ENCODE measurements at regions not wholly inside any gene's neighbourhood (a gene's known extent, or its start where the extent isn't known, plus 50 kb on each side); places are given as distances from the start of the nearest gene placed in this dataset.

DNA sequence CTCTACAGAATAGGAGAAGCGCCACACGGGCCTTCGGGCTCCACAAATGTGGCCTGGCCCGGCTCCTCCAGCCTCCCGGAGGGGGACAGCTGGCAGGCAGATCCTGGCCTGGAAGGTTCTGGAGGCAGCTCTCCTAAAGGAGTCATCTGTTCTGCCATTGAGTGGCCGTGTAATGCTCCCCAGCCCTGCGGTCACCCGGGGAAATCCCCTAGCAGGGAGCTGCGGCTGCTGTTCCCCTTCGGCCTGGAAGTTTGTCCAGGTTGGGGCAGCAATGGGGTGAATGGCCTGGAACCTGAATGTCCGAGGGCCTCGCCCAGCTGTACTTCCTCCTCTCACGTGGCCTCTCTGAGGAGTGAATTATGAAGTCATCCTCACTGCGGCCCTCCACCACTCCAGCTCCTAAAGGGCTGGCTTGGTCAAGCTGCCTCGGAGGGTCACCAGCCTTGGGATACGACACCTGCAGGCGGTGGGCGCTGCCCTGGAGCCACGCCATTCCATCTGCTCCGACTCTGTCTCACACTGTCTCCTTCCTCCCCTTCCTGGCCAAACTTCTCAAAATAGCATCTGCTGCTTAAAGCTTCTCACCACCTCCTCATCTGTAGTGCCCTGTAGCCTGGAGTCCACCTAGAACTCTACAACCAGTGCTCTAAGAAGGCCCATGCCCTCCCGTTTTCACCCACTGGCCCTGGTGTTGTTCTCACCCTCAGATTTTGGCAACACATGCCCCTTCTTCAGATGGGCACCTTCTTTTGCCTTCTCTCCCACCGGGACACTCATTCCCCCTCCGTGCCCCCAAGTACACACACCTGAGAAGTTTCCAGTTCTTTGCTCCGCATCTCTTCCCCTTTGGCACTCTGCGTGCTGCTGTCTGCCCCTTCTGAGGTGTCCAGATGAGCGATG is 54.4 kb upstream of the TMPRSS2 start:
- no peaks in the 10 kb centered on the region for H3K79me2 ChIP-seq (ENCODE audit: control insufficient read depth, low read length)
- no peaks in the 10 kb centered on the region for H4K20me1 ChIP-seq (ENCODE audit: control insufficient read depth, insufficient read depth, low read depth, low read length)
- no peak overlapping the region for H3K27ac ChIP-seq (ENCODE audit: low read depth, low read length)
- H3K36me3 ChIP-seq (ENCODE audit: control insufficient read depth, low read length), result no peaks in the 10 kb centered on the region
- no peak overlapping the region for H3K4me3 ChIP-seq (ENCODE audit: low read length)
- no peak overlapping the region for H3K4me2 ChIP-seq (ENCODE audit: low read length)
- H3K27me3 ChIP-seq (ENCODE audit: control insufficient read depth, low read length), result peaks cover 22% of the 10 kb centered on the region
- H3K4me1 ChIP-seq (ENCODE audit: control insufficient read depth, low read length), result no peaks in the 10 kb centered on the region
- no peaks in the 10 kb centered on the region for H3K9me2 ChIP-seq (replicated peaks; ENCODE audit: control insufficient read depth, low read length)
- no peaks in the 10 kb centered on the region for H3F3A ChIP-seq (ENCODE audit: control insufficient read depth, insufficient read depth)
- TF ChIP-seq, protein P1, sequence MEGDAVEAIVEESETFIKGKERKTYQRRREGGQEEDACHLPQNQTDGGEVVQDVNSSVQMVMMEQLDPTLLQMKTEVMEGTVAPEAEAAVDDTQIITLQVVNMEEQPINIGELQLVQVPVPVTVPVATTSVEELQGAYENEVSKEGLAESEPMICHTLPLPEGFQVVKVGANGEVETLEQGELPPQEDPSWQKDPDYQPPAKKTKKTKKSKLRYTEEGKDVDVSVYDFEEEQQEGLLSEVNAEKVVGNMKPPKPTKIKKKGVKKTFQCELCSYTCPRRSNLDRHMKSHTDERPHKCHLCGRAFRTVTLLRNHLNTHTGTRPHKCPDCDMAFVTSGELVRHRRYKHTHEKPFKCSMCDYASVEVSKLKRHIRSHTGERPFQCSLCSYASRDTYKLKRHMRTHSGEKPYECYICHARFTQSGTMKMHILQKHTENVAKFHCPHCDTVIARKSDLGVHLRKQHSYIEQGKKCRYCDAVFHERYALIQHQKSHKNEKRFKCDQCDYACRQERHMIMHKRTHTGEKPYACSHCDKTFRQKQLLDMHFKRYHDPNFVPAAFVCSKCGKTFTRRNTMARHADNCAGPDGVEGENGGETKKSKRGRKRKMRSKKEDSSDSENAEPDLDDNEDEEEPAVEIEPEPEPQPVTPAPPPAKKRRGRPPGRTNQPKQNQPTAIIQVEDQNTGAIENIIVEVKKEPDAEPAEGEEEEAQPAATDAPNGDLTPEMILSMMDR (IDR thresholded peaks at IDR 0.05; ENCODE audit: low read depth, low read length, poor library complexity, severe bottlenecking), result no peak
- no peak for TF ChIP-seq EZH2phosphoT487 (IDR thresholded peaks at IDR 0.05; ENCODE audit: borderline replicate concordance, low read length)
- no peaks in the 10 kb centered on the region for H3K9me3 ChIP-seq (ENCODE audit: control insufficient read depth, insufficient read depth, low read length)

DNA sequence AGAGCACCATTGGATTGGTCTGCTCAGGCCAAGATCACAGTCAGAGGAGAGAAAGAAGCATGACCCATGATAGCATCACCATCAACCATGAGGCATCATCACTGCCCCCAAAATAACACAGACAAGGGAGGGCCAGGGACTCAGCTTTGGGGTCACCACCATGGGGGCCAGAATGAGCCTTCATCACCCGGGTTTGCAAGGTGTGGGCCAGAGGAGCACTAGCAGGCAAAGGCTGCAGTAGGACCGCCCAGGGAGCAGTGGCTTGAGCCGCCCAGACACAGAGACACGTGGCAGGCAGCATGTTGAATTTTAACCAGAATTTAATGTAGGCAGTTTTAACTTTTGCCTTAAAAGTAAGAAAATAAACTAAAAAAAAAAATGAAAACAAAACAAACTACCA is 53.7 kb upstream of the TMPRSS2 start:
- TF ChIP-seq EZH2phosphoT487 (IDR thresholded peaks at IDR 0.05; ENCODE audit: borderline replicate concordance, low read length), result no peak
- TF ChIP-seq, protein P1 (IDR thresholded peaks at IDR 0.05; ENCODE audit: low read depth, low read length, poor library complexity, severe bottlenecking), result no peak
- no peak overlapping the region for H3K4me2 ChIP-seq (ENCODE audit: low read length)
- no peaks in the 10 kb centered on the region for H3K9me2 ChIP-seq (replicated peaks; ENCODE audit: control insufficient read depth, low read length)
- H3K27ac ChIP-seq (ENCODE audit: low read depth, low read length), result no peak overlapping the region
- no peaks in the 10 kb centered on the region for H3K9me3 ChIP-seq (ENCODE audit: control insufficient read depth, insufficient read depth, low read length)
- H3K4me1 ChIP-seq (ENCODE audit: control insufficient read depth, low read length), result no peaks in the 10 kb centered on the region
- peaks cover 22% of the 10 kb centered on the region for H3K27me3 ChIP-seq (ENCODE audit: control insufficient read depth, low read length)
- no peak overlapping the region for H3K4me3 ChIP-seq (ENCODE audit: low read length)
- no peaks in the 10 kb centered on the region for H4K20me1 ChIP-seq (ENCODE audit: control insufficient read depth, insufficient read depth, low read depth, low read length)
- H3K36me3 ChIP-seq (ENCODE audit: control insufficient read depth, low read length), result no peaks in the 10 kb centered on the region
- H3F3A ChIP-seq (ENCODE audit: control insufficient read depth, insufficient read depth), result no peaks in the 10 kb centered on the region
- H3K79me2 ChIP-seq (ENCODE audit: control insufficient read depth, low read length), result no peaks in the 10 kb centered on the region

DNA sequence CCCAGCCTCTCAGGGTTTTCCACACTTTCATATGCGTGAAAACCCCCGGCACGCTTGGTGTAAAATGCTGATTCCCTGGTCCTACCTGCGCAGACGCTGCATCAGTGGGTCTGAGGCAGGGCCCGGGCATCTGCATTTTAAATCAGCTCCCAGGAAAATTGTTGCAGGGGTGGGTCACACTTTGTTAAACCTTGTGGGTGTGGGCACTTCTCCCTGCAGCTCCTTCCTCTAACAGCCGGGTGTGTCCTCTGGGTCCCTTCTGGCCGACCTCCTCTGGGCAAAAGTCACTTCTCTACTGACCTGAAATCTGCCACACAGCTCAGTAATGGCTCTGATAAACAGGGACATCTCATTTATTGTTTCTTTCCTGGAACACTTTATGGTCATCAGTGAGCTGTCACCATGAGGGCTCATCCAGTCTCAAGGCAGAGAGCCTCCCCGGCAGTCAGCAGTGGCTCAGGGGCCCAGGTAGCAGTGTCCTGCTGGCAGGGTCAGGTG is 52.8 kb upstream of the TMPRSS2 start:
- Histone ChIP-seq H3K4me2 (ENCODE audit: low read length) (no peak overlapping the region), H3K27ac (ENCODE audit: low read depth, low read length) (no peak overlapping the region), H3K9me2 (replicated peaks; ENCODE audit: control insufficient read depth, low read length) (no peaks in the 10 kb centered on the region), H3K9me3 (ENCODE audit: control insufficient read depth, insufficient read depth, low read length) (no peaks in the 10 kb centered on the region), H3F3A (ENCODE audit: control insufficient read depth, insufficient read depth) (no peaks in the 10 kb centered on the region), H3K4me1 (ENCODE audit: control insufficient read depth, low read length) (no peaks in the 10 kb centered on the region), H4K20me1 (ENCODE audit: control insufficient read depth, insufficient read depth, low read depth, low read length) (no peaks in the 10 kb centered on the region), H3K27me3 (ENCODE audit: control insufficient read depth, low read length) (peaks cover 22% of the 10 kb centered on the region), H3K4me3 (ENCODE audit: low read length) (no peak overlapping the region), H3K36me3 (ENCODE audit: control insufficient read depth, low read length) (no peaks in the 10 kb centered on the region), H3K79me2 (ENCODE audit: control insufficient read depth, low read length) (no peaks in the 10 kb centered on the region)
- TF ChIP-seq, protein P1 (IDR thresholded peaks at IDR 0.05; ENCODE audit: low read depth, low read length, poor library complexity, severe bottlenecking), result no peak
- no peak for TF ChIP-seq EZH2phosphoT487 (IDR thresholded peaks at IDR 0.05; ENCODE audit: borderline replicate concordance, low read length)
